SK-N-MC (cell line): ENCODE measurements at regions not wholly inside any gene's neighbourhood (a gene's known extent, or its start where the extent isn't known, plus 50 kb on each side); places are given as distances from the start of the nearest gene placed in this dataset.

Experiments used
- EZH2 ChIP-seq: fragments of 200-600 bp; sonication (generic); IDR thresholded peaks from one replicate; pipeline ENCODE4 v1.6.1; 2017; ENCODE audit warnings: antibody characterized with exemption
- FOXP2 ChIP-seq: optimal IDR thresholded peaks from 2 replicates; pipeline ENCODE3; 2011; ENCODE audit warnings: mild to moderate bottlenecking, moderate library complexity; ENCODE audit not compliant: insufficient read depth; ENCODE audit errors: extremely low read length, control extremely low read depth
- POLR2AphosphoS5 ChIP-seq: IDR thresholded peaks from 2 replicates; pipeline ENCODE4 v1.6.1; 2012; ENCODE audit warnings: mild to moderate bottlenecking, low read depth, low read length, borderline replicate concordance

GRCh38 chr11:69930081-69931059 lies 111.2 kb upstream of the FGF3 start:
- TF ChIP-seq EZH2 (no peak), POLR2AphosphoS5 (no peak), FOXP2 (no peak)
